T follicular helper cell (primary cell): ENCODE measurements at regions not wholly inside any gene's neighbourhood (a gene's known extent, or its start where the extent isn't known, plus 50 kb on each side); places are given as distances from the start of the nearest gene placed in this dataset.

Experiments used
- DNase-seq: peaks from one replicate; pipeline ENCODE4 v3.0.0-alpha.2; 2020; ENCODE audit warnings: low read depth

- no peak for DNase-seq
These were observed 450.1 kb upstream of the LRATD1 start for GRCh38 chr2:14182227-14182946.

GRCh38 chr2:14185906-14186305, 446.6 kb upstream of the LRATD1 start:
- DNase-seq: no peak

GRCh38 chr2:14188446-14188845, 444.1 kb upstream of the LRATD1 start:
- no peak for DNase-seq

- no peak for DNase-seq
These were observed 442.6 kb upstream of the LRATD1 start for GRCh38 chr2:14189929-14190328.

GRCh38 chr2:14194233-14194632, 438.3 kb upstream of the LRATD1 start:
- DNase-seq: no peak

- no peak for DNase-seq
These were observed 435.2 kb upstream of the LRATD1 start for GRCh38 chr2:14197293-14197692.

- DNase-seq: no peak
These were observed 433.5 kb upstream of the LRATD1 start for GRCh38 chr2:14199040-14199439.

GRCh38 chr2:14219306-14219705, 413.2 kb upstream of the LRATD1 start:
- DNase-seq: no peak

GRCh38 chr2:14220101-14220500, 412.4 kb upstream of the LRATD1 start:
- DNase-seq: no peak

GRCh38 chr2:14221466-14221865, 411.1 kb upstream of the LRATD1 start:
- no peak for DNase-seq

GRCh38 chr2:14223576-14223975, 408.9 kb upstream of the LRATD1 start:
- no peak for DNase-seq

GRCh38 chr2:14231391-14231898, 401.1 kb upstream of the LRATD1 start:
- DNase-seq: no peak

- DNase-seq: no peak
These were observed 400.3 kb upstream of the LRATD1 start for GRCh38 chr2:14232217-14232616.

- no peak for DNase-seq
These were observed 397.6 kb upstream of the LRATD1 start for GRCh38 chr2:14234911-14235310.

GRCh38 chr2:14235667-14236066, 396.9 kb upstream of the LRATD1 start:
- no peak for DNase-seq

GRCh38 chr2:14237902-14238301, 394.6 kb upstream of the LRATD1 start:
- DNase-seq: no peak

GRCh38 chr2:14239605-14240004, 392.9 kb upstream of the LRATD1 start:
- no peak for DNase-seq

- no peak for DNase-seq
These were observed 391.6 kb upstream of the LRATD1 start for GRCh38 chr2:14240868-14241267.

- no peak for DNase-seq
These were observed 386.6 kb upstream of the LRATD1 start for GRCh38 chr2:14245901-14246300.

- no peak for DNase-seq
These were observed 377.2 kb upstream of the LRATD1 start for GRCh38 chr2:14255135-14255820.

GRCh38 chr2:14256890-14257289, 375.6 kb upstream of the LRATD1 start:
- DNase-seq: no peak

GRCh38 chr2:14257801-14258507, 374.6 kb upstream of the LRATD1 start:
- DNase-seq: no peak

- DNase-seq: no peak
These were observed 370.7 kb upstream of the LRATD1 start for GRCh38 chr2:14261771-14262170.
